ENCODE measurements at regions not wholly inside any gene's neighbourhood (a gene's known extent, or its start where the extent isn't known, plus 50 kb on each side); places are given as distances from the start of the nearest gene placed in this dataset.

DNA sequence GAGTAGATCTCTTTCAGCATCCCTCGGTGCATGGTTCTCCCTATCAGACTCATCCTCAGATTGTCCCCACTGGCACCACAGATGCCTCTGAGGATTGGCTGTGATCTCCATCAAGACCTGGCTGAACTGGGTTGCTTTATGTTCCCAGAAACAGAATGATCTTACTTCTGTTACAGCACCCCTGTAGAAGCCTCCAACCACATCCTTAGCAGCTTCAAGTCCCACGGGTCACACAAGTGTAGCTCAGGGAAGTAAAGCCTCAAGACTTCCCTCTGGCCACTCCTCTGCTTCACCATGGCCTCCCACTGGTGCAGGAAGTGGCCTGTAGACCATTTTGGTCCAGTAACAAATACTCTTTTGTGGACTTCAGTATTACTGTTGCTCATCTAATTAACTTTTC is 566.4 kb upstream of the SUCLG2 start:
- no peak for DNase-seq
- in situ Hi-C loops (cut with HindIII; ENCODE audit: low pct_ligation_motif_present, low pct_unique_long_range_greater_than_20kb, low sequenced_read_pairs), result no loop called here

DNA sequence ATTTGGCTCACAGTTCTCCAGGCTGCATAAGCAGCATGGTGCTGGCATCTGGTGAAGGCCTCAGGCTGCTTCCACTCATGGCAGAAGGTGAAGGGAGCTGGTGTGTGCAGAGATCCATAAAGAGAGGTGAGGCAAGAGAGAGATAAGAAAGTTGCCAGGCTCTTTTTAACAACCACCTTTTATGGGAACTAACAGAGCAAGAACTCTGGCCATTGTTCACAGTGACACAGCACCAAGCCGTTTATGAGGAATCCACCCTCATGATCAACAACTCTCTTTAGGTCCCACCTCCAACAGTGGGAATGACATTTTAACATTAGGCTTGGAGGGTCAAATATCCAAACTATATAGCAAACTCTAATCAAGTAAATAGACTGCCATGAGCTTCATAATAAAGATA is 557.2 kb upstream of the SUCLG2 start:
- no peak for DNase-seq
- in situ Hi-C loops (cut with HindIII; ENCODE audit: low pct_ligation_motif_present, low pct_unique_long_range_greater_than_20kb, low sequenced_read_pairs), result no loop called here

- DNase-seq, result no peak
- in situ Hi-C loops (cut with HindIII; ENCODE audit: low pct_ligation_motif_present, low pct_unique_long_range_greater_than_20kb, low sequenced_read_pairs), result no loop called here
Measured at GRCh38 chr3:68210635-68211034, 556.2 kb upstream of the SUCLG2 start.

GRCh38 chr3:68207327-68207726 is 552.9 kb upstream of the SUCLG2 start:
- in situ Hi-C loops (cut with HindIII; ENCODE audit: low pct_ligation_motif_present, low pct_unique_long_range_greater_than_20kb, low sequenced_read_pairs), result no loop called here
- DNase-seq, result no peak

GRCh38 chr3:68206524-68207117 is 552.2 kb upstream of the SUCLG2 start:
- in situ Hi-C loops (cut with HindIII; ENCODE audit: low pct_ligation_motif_present, low pct_unique_long_range_greater_than_20kb, low sequenced_read_pairs), result no loop called here
- peak; percentile 38 for DNase-seq

GRCh38 chr3:68186733-68187132 is 532.3 kb upstream of the SUCLG2 start:
- DNase-seq, result no peak
- in situ Hi-C loops (cut with HindIII; ENCODE audit: low pct_ligation_motif_present, low pct_unique_long_range_greater_than_20kb, low sequenced_read_pairs), result no loop called here

- in situ Hi-C loops (cut with HindIII; ENCODE audit: low pct_ligation_motif_present, low pct_unique_long_range_greater_than_20kb, low sequenced_read_pairs), result no loop called here
- no peak for DNase-seq
Measured at GRCh38 chr3:68176600-68176999, 522.2 kb upstream of the SUCLG2 start.

DNA sequence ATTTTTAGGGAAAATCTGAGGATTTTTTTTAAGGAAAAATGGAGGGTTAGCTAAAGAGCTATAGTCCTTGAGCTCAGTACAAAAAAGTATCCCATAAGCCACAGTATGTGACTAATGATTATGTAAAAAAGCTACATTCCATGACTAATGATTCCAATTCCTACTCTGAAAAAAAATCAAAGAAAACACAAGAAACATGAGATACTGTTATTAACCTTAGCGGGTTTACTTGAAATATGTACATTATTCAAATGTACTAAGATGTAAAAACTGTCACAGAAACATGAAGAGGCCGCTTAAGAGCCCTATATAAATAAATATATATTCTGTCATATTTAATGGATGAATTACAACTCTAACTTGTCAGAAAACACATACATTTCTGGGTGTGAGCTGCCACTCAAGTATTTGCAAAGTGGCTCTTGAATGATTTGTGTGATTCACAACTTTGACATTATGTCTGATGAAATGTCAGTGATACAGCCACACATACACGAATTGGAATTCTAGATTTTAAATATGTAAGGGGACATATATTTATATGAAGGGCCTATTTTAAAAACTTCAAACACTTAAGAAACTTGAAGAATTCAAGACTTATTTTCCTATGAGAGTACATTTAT is 518.7 kb upstream of the SUCLG2 start:
- in situ Hi-C loops (cut with HindIII; ENCODE audit: low pct_ligation_motif_present, low pct_unique_long_range_greater_than_20kb, low sequenced_read_pairs), result no loop called here
- DNase-seq, result no peak

GRCh38 chr3:68172039-68172438 is 517.6 kb upstream of the SUCLG2 start:
- in situ Hi-C loops (cut with HindIII; ENCODE audit: low pct_ligation_motif_present, low pct_unique_long_range_greater_than_20kb, low sequenced_read_pairs), result no loop called here
- no peak for DNase-seq

GRCh38 chr3:68163968-68164367 is 509.6 kb upstream of the SUCLG2 start:
- in situ Hi-C loops (cut with HindIII; ENCODE audit: low pct_ligation_motif_present, low pct_unique_long_range_greater_than_20kb, low sequenced_read_pairs), result no loop called here
- DNase-seq, result no peak

DNA sequence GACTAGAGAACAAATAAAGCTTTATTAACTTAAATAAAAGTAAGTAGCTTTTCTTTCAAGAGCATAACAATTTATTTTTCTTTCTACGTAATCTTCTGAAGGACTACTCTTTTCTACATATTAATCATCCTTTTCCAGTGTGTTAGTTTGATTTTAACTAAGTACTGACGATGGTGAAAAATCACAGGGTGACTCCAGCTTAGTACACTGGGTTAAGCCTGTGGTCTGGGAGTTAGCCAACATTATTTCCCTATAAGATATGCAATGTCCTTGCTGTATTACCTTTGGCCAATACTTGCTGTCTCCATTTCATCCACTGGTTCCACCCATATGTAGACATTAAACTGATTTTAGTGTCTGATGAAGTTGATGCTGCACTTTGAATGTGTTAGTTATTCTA is 508.6 kb upstream of the SUCLG2 start:
- DNase-seq, result no peak
- in situ Hi-C loops (cut with HindIII; ENCODE audit: low pct_ligation_motif_present, low pct_unique_long_range_greater_than_20kb, low sequenced_read_pairs), result no loop called here

DNA sequence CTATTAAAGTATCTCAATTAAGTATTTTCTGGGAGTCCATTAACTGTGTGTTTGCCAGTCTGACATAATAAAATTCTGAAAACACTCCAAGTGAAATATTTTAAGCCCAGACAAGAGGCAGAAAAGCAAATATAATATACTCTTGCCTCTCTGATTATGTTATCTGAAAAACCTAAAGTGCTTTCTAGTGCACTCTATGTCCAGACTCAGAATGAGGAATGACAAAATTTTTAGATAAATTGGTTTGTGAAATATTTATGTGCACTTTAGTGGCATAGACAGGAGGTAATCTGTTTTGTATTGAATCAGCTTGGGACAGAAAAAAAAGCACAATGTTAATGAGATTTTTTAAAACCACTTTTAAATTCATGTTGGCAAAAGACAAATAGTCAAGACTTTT is 508.2 kb upstream of the SUCLG2 start:
- DNase-seq, result no peak
- in situ Hi-C loops (cut with HindIII; ENCODE audit: low pct_ligation_motif_present, low pct_unique_long_range_greater_than_20kb, low sequenced_read_pairs), result no loop called here

GRCh38 chr3:68151359-68151758 is 496.9 kb upstream of the SUCLG2 start:
- DNase-seq, result no peak
- in situ Hi-C loops (cut with HindIII; ENCODE audit: low pct_ligation_motif_present, low pct_unique_long_range_greater_than_20kb, low sequenced_read_pairs), result no loop called here

DNA sequence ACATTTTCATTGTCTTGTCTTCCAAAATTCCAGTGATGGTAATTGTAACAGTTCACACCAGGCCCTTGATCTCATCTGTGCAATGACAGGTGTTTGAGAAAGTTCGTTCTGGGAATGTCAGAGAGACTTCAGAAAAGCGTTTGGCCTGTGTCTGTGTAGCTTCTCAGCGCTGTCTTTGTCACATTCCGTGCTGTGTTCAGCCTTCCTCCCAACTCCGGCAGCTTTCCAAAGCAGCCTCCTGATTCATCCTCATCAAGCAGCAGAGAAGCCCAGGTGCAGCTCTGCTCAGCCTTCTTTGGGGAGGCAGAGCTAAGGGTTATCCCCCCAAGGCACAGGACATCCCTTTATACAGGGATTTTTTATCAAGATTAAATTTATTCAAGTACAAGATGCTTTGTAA is 494.0 kb upstream of the SUCLG2 start:
- in situ Hi-C loops (cut with HindIII; ENCODE audit: low pct_ligation_motif_present, low pct_unique_long_range_greater_than_20kb, low sequenced_read_pairs), result no loop called here
- DNase-seq, result no peak

DNA sequence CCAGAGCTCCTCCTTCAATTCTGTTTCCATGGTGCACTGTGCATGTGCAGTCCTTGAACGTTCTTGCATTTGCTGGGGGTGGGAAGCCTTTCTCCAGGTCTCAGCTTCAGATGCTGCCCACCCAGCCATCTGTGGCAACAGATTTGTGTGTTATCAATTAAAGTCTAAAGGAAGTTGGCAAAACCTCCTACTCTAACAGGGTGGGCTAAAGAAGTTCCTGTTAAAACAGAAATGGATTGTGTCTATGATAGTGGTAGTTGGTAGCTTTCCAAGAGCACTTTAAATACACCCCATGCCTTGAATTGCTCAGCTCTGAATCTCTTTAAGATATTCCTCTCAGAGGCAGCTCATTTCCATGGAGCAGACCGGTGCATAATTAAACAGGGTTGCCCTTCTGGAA is 488.0 kb upstream of the SUCLG2 start:
- no peak for DNase-seq
- in situ Hi-C loops (cut with HindIII; ENCODE audit: low pct_ligation_motif_present, low pct_unique_long_range_greater_than_20kb, low sequenced_read_pairs), result no loop called here

DNA sequence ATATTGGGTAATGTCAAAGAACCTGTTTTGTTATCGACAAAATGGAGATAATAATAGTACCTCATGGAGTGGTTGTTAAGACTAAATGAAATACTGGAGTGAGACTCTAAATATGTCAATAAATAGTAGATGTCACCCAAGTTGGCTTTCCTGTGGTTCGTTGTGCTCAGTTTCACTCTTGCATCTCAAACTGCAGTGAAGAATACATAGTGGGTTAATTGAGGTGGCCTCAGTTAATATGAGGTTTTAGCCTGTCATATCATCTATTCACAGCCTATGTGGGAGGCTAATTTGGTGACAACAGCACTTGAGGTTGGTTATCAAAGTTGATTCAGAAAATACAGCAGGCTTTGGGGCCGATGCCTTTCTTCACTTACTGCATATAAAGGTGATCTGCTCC is 485.5 kb upstream of the SUCLG2 start:
- DNase-seq, result no peak
- in situ Hi-C loops (cut with HindIII; ENCODE audit: low pct_ligation_motif_present, low pct_unique_long_range_greater_than_20kb, low sequenced_read_pairs), result no loop called here

- in situ Hi-C loops (cut with HindIII; ENCODE audit: low pct_ligation_motif_present, low pct_unique_long_range_greater_than_20kb, low sequenced_read_pairs), result no loop called here
- DNase-seq, result no peak
Measured at GRCh38 chr3:68136411-68136810, 482.0 kb upstream of the SUCLG2 start.

DNA sequence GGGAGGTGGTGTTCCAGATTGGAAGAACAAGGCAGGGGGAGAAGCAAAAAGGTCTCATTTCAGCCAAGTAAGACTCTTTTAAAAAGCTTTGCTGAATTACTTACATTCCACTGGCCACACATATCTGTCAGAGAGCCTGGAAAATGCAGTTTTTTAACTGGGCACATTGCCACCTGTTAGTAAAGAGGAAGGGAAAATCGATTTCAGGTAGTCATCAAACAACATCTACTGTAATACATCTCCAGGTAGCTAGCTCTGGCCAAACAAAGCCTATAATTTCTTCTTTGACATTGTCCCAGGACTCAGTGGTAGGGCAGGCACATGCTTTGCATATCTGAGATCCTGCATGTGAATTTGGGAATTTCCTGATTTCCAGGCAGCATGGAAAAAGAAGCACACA is 480.7 kb upstream of the SUCLG2 start:
- in situ Hi-C loops (cut with HindIII; ENCODE audit: low pct_ligation_motif_present, low pct_unique_long_range_greater_than_20kb, low sequenced_read_pairs), result no loop called here
- DNase-seq, result no peak

GRCh38 chr3:68129065-68129464 is 474.7 kb upstream of the SUCLG2 start:
- in situ Hi-C loops (cut with HindIII; ENCODE audit: low pct_ligation_motif_present, low pct_unique_long_range_greater_than_20kb, low sequenced_read_pairs), result no loop called here
- DNase-seq, result no peak

- DNase-seq, result no peak
- in situ Hi-C loops (cut with HindIII; ENCODE audit: low pct_ligation_motif_present, low pct_unique_long_range_greater_than_20kb, low sequenced_read_pairs), result no loop called here
Measured at GRCh38 chr3:68123231-68123630, 468.8 kb upstream of the SUCLG2 start.

- in situ Hi-C loops (cut with HindIII; ENCODE audit: low pct_ligation_motif_present, low pct_unique_long_range_greater_than_20kb, low sequenced_read_pairs), result no loop called here
- DNase-seq, result no peak
Measured at GRCh38 chr3:68121287-68121686, 466.9 kb upstream of the SUCLG2 start.

Measured in ACHN (cell line).